GM21528 (cell line): ENCODE measurements at regions not wholly inside any gene's neighbourhood (a gene's known extent, or its start where the extent isn't known, plus 50 kb on each side); places are given as distances from the start of the nearest gene placed in this dataset.
"Not testable (repeated sequence)": the region's sequence is repeated elsewhere in the genome, so short reads cannot be mapped to it uniquely, and the experiment has no call there.

ENCODE experiments used
- ATAC-seq: cut with Tn5 transposase; IDR thresholded peaks from one replicate; pipeline ENCODE4 v1.9.1; 2021; ENCODE audit warnings: mild to moderate bottlenecking, moderate library complexity; ENCODE audit not compliant: unreplicated experiment, low FRiP score

- no peak for ATAC-seq
Observed at GRCh38 chr18:71322201-71322600, 1033.4 kb downstream of the SOCS6 start.

- ATAC-seq = no peak
Observed at GRCh38 chr18:71321319-71321718, 1032.5 kb downstream of the SOCS6 start.

GRCh38 chr18:71304856-71305255, 1016.0 kb downstream of the SOCS6 start:
- no peak for ATAC-seq

- ATAC-seq = not testable (repeated sequence)
Observed at GRCh38 chr18:71303743-71304142, 1014.9 kb downstream of the SOCS6 start.

- ATAC-seq = no peak
Observed at GRCh38 chr18:71301596-71301995, 1012.8 kb downstream of the SOCS6 start.

DNA sequence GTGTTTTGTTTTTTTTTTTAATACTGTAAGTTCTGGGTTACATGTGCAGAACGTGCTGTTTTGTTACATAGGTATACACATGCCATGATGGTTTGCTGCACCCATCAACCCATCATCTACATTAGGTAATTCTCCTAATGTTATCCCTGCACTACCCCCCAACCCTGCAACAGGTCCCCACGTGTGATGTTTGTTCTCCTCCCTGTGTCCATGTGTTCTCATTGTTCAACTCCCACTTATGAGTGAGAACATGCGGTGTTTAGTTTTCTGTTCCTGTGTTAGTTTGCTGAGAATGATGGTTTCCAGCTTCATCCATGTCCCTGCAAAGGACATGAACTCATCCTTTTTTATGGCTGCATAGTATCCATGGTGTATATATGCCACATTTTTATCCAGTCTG, 1005.4 kb downstream of the SOCS6 start:
- ATAC-seq = not testable (repeated sequence)

GRCh38 chr18:71293322-71293721, 1004.5 kb downstream of the SOCS6 start:
- no peak for ATAC-seq

GRCh38 chr18:71287268-71287667, 998.4 kb downstream of the SOCS6 start:
- no peak for ATAC-seq

DNA sequence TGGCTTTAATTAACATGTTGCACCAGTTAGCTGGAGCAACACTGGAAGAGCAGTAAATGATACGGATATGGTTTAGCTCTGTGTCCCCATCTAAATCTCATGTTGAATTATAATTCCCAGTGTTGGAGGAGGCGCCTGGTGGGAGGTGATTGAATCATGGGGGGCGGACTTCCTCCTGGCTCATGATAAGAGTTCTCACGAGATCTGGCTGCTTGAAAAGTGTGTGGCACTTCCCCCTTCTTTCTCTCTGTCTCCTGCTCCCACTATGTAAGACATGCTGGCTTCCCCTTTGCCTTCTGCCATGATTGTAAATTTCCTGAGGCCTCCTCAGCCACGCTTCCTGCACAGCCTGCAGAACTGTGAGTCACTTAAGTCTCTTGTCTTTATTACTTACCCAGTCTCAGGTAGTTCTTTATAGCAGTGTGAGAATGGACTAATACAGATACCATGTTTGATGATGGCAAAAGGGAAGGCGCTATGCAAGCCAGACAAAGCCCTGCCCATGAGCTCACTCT, 963.6 kb downstream of the SOCS6 start:
- no peak for ATAC-seq

DNA sequence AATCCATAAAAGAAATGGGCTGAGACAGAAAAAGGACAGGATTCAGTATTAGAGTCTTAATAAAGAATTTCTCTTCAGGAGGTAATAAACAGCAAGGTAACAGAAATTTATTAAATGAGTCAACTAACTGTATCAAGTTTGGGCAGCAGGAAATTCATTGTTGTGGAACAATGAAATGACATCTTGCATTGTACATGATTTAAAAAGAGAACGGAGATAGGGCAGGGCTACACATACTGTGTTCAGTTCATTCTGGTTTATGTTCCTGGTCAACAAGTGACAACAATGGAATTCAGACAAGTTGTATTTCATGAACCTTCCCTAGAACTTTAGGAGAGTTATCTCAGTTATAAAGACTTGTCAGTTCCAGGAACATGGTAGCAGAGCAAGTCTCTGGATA, 961.3 kb downstream of the SOCS6 start:
- ATAC-seq = no peak

DNA sequence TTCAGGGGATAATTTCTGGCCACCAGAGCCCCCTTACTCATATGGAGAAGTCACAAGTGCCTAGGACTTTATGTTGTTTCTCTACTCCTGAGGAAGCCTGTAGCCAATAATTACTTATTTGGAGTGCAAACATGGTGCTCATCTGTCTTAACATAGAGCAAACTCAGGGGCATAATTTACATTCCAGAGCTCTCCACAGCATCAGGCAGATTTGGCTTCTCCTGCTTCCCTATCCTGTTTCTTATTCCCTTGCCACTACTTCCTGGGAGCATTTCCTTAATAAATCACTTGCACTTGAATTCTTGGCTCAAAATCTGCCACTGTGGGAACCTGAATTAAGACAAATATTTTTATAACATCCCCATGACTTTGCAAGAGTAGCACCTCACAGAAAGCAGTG, 960.9 kb downstream of the SOCS6 start:
- no peak for ATAC-seq

DNA sequence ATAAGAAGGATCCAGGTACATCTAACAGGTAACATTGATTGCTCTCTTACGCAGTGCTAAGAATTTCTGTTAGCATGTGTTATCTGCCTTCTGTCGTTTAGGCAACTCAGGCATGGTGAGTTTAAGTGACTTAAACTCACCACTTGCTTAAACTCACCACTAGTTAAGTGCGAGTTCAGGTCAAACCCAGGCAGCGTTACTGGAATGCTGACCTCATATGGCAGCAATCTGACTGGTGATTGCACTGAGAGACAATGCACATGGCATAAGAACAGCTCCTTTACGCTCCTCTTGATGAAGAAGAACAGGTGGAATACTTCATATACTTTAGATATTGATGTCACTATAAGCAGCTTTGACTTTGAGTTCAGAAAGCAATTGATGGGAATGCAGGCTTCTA, 954.1 kb downstream of the SOCS6 start:
- no peak for ATAC-seq

DNA sequence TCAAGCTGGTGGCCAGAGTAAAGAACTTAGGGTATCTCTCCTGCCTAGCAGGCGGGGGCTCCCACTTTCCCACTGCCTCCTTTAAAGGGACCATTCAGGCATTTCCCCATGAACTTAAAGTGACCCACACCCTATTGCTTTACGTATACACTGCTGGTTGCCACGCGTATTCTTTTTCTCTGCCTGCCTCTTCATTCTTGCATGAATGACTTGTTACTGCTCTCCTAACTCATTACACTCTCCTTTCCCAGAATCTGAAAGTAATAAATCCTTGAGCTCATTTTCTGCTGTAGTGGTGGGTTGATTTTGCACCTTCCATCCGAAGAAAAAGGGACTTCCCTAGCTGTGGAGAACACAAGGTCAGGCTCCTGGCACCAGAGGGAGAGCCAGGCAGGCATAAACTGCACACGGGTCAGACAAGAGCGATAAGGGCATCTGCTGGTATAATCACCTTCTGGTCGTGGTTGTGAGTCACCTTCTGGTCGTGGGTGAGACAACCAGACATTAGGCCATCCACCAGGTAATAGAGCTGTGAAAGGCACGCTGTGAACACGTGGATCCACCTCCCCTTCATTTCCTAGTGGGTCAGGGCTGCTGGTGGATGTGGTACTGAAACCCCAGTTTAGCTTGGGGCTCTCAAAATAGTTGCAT, 950.3 kb downstream of the SOCS6 start:
- ATAC-seq = no peak

- no peak for ATAC-seq
Observed at GRCh38 chr18:71237641-71238040, 948.8 kb downstream of the SOCS6 start.

GRCh38 chr18:71233177-71233576, 944.3 kb downstream of the SOCS6 start:
- ATAC-seq = no peak

GRCh38 chr18:71223486-71223885, 934.6 kb downstream of the SOCS6 start:
- ATAC-seq = no peak

GRCh38 chr18:71221405-71221804, 932.6 kb downstream of the SOCS6 start:
- ATAC-seq = no peak

GRCh38 chr18:71212739-71213138, 923.9 kb downstream of the SOCS6 start:
- ATAC-seq = not testable (repeated sequence)

DNA sequence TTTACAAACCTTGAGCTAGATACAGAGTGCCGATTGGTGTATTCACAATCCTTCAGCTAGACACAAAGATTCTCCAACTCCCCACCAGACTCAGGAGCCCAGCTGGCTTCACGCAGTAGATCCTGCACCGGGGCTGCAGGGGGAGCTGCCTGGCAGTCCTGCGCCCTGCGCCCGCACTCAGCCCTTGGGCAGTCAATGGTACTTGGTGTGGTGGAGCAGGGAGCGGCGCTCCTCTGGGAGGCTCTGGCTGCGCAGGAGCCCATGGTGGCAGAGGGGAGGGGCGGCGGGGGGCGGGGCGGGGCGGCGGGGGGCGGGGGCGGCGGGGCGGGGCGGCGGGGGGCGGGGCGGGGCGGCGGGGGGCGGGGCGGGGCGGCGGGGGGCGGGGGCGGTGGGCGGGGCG, 923.4 kb downstream of the SOCS6 start:
- no peak for ATAC-seq

DNA sequence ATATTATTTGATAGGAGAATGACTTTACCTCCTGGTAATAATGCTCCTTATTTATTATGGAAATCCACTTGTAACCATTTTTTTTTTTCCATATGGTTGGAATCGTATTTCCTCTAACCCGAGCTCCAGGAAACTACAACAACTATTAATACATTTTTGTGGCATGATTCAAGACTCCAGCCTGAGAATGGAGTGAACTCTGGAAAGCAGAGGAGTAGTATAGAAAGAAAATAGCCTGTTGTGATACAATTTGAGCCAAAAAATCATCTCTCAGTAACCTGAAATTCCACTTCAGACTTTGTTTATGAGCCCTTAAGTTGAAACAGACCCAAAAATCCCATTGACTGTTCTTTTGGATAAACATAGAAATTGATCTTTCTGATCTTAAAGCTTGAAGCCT, 921.1 kb downstream of the SOCS6 start:
- no peak for ATAC-seq

DNA sequence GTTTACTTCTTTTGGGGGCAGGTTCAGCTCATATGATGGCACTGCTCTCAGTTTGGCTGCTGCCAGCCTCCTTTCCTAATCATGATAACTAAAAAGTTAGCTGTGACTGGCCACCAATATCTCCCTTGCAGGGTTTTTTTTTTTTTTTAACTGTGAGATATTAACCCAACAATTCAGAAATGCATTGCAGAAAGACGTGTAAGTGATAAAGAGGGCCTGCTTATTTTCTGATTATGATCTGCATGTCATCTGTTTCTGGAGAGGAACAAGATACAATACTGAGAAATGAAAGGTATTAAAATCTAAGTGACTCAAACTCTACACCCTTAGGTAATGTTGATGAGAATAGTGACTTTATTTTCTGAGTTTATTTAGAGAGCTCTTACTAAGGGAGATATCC, 905.6 kb downstream of the SOCS6 start:
- no peak for ATAC-seq

DNA sequence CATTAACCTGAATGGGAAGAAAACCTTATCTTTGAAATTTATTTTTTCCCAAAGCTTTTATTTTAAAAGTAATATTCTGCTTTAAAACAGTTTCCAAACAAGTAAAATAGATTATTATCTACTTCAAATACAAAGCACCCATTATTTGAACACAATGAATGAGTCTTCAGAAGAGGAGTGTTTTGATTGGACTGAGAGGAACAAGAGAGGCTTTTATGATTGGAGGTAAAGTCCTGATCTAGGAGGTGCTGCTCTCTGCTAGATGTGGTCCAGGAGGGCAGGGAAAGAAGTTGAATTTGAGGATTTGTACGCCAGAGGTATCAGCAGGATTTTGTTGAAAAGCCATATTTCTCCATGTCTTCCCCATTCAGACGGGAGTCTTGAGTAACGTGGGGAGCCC, 900.7 kb downstream of the SOCS6 start:
- ATAC-seq = no peak
